ENCODE measurements at regions not wholly inside any gene's neighbourhood (a gene's known extent, or its start where the extent isn't known, plus 50 kb on each side); places are given as distances from the start of the nearest gene placed in this dataset.
"Not testable (repeated sequence)": the region's sequence is repeated elsewhere in the genome, so short reads cannot be mapped to it uniquely, and the experiment has no call there.

- DNase-seq: no peak
Observed at GRCh38 chr17:68778726-68779125, 176.5 kb downstream of the ABCA8 start.

GRCh38 chr17:68777856-68778694 is 176.9 kb upstream of the FAM20A start:
- peak; percentile 87 for DNase-seq

- DNase-seq: peak; percentile 82
Observed at GRCh38 chr17:68777243-68777855, 176.2 kb upstream of the FAM20A start.

GRCh38 chr17:68776451-68776850 is 175.3 kb upstream of the FAM20A start:
- DNase-seq: no peak

- no peak for DNase-seq
Observed at GRCh38 chr17:68775969-68776368, 174.8 kb upstream of the FAM20A start.

GRCh38 chr17:68775318-68775717 is 174.2 kb upstream of the FAM20A start:
- DNase-seq: peak; percentile 19

GRCh38 chr17:68771867-68772515 is 170.8 kb upstream of the FAM20A start:
- peak; percentile 79 for DNase-seq

- DNase-seq: no peak
Observed at GRCh38 chr17:68768804-68769203, 167.6 kb upstream of the FAM20A start.

- DNase-seq: no peak
Observed at GRCh38 chr17:68766640-68767039, 165.5 kb upstream of the FAM20A start.

- DNase-seq: no peak
Observed at GRCh38 chr17:68763562-68763961, 162.4 kb upstream of the FAM20A start.

- DNase-seq: no peak
Observed at GRCh38 chr17:68762911-68763310, 161.7 kb upstream of the FAM20A start.

GRCh38 chr17:68760141-68760475 is 158.9 kb upstream of the FAM20A start:
- no peak for DNase-seq

- peak; percentile 95 for DNase-seq
Observed at GRCh38 chr17:68759343-68760140, 158.4 kb upstream of the FAM20A start.

GRCh38 chr17:68759002-68759342 is 157.8 kb upstream of the FAM20A start:
- DNase-seq: peak; percentile 57

- DNase-seq: not testable (repeated sequence)
Observed at GRCh38 chr17:68757866-68758757, 156.9 kb upstream of the FAM20A start.

- DNase-seq: no peak
Observed at GRCh38 chr17:68753985-68754769, 153.0 kb upstream of the FAM20A start.

- no peak for DNase-seq
Observed at GRCh38 chr17:68750208-68750562, 149.0 kb upstream of the FAM20A start.

- DNase-seq: peak; percentile 81
Observed at GRCh38 chr17:68749349-68750207, 148.4 kb upstream of the FAM20A start.

GRCh38 chr17:68748381-68748780 is 147.2 kb upstream of the FAM20A start:
- no peak for DNase-seq
